ENCODE measurements at regions not wholly inside any gene's neighbourhood (a gene's known extent, or its start where the extent isn't known, plus 50 kb on each side); places are given as distances from the start of the nearest gene placed in this dataset.

GRCh38 chr12:125284945-125285685 lies 219.9 kb downstream of the AACS start:
- no peak for TF ChIP-seq POLR2A (IDR thresholded peaks at IDR 0.05)
- TF ChIP-seq CTCF (IDR thresholded peaks at IDR 0.05) = no peak
